MM.1S (cell line): ENCODE measurements at regions not wholly inside any gene's neighbourhood (a gene's known extent, or its start where the extent isn't known, plus 50 kb on each side); places are given as distances from the start of the nearest gene placed in this dataset.

Experiments used
- DNase-seq: peaks from one replicate; pipeline ENCODE4 v3.0.0-alpha.2; 2015
- H2AFZ ChIP-seq: fragments of 300-600 bp; sonication (generic); 2 replicates; pipeline ENCODE4 v1.6.0; 2016; ENCODE audit warnings: antibody characterized with exemption, low read length
- H3F3A ChIP-seq: fragments of 300-600 bp; sonication (generic); 2 replicates; pipeline ENCODE4 v1.6.1; 2016; ENCODE audit warnings: mild to moderate bottlenecking, antibody characterized with exemption, low read length, moderate library complexity, mixed read lengths; ENCODE audit not compliant: insufficient read depth
- H3K27ac ChIP-seq: fragments of 300-600 bp; sonication (generic); 2 replicates; pipeline ENCODE4 v1.5.1; 2016; ENCODE audit warnings: mild to moderate bottlenecking, low read length
- H3K27me3 ChIP-seq: fragments of 300-600 bp; sonication (generic); replicated peaks from 2 replicates; pipeline ENCODE4 v1.6.0; 2016; ENCODE audit warnings: low read length; ENCODE audit not compliant: insufficient read depth
- H3K36me3 ChIP-seq: fragments of 300-600 bp; sonication (generic); replicated peaks from 2 replicates; pipeline ENCODE4 v1.6.1; 2016; ENCODE audit warnings: mild to moderate bottlenecking, low read length, mixed read lengths; ENCODE audit not compliant: insufficient read depth
- H3K4me1 ChIP-seq: fragments of 300-600 bp; sonication (generic); 2 replicates; pipeline ENCODE4 v1.6.1; 2016; ENCODE audit warnings: low read length, mixed read lengths
- H3K4me2 ChIP-seq: fragments of 300-600 bp; sonication (generic); 2 replicates; pipeline ENCODE4 v1.6.0; 2016; ENCODE audit warnings: low read depth, low read length
- H3K4me3 ChIP-seq: fragments of 300-600 bp; sonication (generic); 2 replicates; pipeline ENCODE4 v1.5.1; 2016; ENCODE audit warnings: low read length, mixed read lengths
- H3K79me2 ChIP-seq: fragments of 300-600 bp; sonication (generic); 2 replicates; pipeline ENCODE4 v1.6.1; 2016; ENCODE audit warnings: mixed run types, low read length, mixed read lengths
- H3K9ac ChIP-seq: fragments of 300-600 bp; sonication (generic); 2 replicates; pipeline ENCODE4 v1.6.1; 2016; ENCODE audit warnings: low read length, mixed read lengths
- H3K9me2 ChIP-seq: fragments of 300-600 bp; sonication (generic); replicated peaks from 2 replicates; pipeline ENCODE4 v1.6.1; 2016; ENCODE audit warnings: mild to moderate bottlenecking, low read length, mixed read lengths; ENCODE audit not compliant: insufficient read depth
- H3K9me3 ChIP-seq: fragments of 300-600 bp; sonication (generic); replicated peaks from 2 replicates; pipeline ENCODE4 v1.6.1; 2016; ENCODE audit warnings: mild to moderate bottlenecking, low read length, mixed read lengths; ENCODE audit not compliant: insufficient read depth
- H4K20me1 ChIP-seq: fragments of 300-600 bp; sonication (generic); 2 replicates; pipeline ENCODE4 v1.6.1; 2016; ENCODE audit warnings: mild to moderate bottlenecking, low read length, moderate library complexity, mixed read lengths; ENCODE audit not compliant: insufficient read depth
- CTCF ChIP-seq: fragments of 300-600 bp; sonication (generic); IDR thresholded peaks from 2 replicates; pipeline ENCODE4 v1.5.1; 2016; ENCODE audit warnings: antibody characterized with exemption, low read length, mixed read lengths
- EZH2 ChIP-seq: fragments of 300-600 bp; sonication (generic); optimal IDR thresholded peaks from 2 replicates; pipeline ENCODE3; 2017; ENCODE audit warnings: low read depth, mild to moderate bottlenecking, antibody characterized with exemption, low read length, mixed read lengths
- EZH2phosphoT487 ChIP-seq: fragments of 300-600 bp; sonication (generic); IDR thresholded peaks from 2 replicates; pipeline ENCODE4 v1.6.1; 2018; ENCODE audit warnings: antibody characterized with exemption, low read length

- no peaks in the 10 kb centered on the region for H3K4me1 ChIP-seq
- no peak for TF ChIP-seq EZH2phosphoT487
- TF ChIP-seq CTCF: no peak
- H4K20me1 ChIP-seq: no peaks in the 10 kb centered on the region
- H3K9ac ChIP-seq: no peak overlapping the region
- H3K4me2 ChIP-seq: no peak overlapping the region
- no peaks in the 10 kb centered on the region for H3K9me3 ChIP-seq
- H3K79me2 ChIP-seq: no peaks in the 10 kb centered on the region
- DNase-seq: no peak
- H3K27me3 ChIP-seq: no peaks in the 10 kb centered on the region
- H3F3A ChIP-seq: no peaks in the 10 kb centered on the region
- no peaks in the 10 kb centered on the region for H3K36me3 ChIP-seq
- no peak overlapping the region for H3K4me3 ChIP-seq
- no peaks in the 10 kb centered on the region for H3K9me2 ChIP-seq
- H2AFZ ChIP-seq: no peak overlapping the region
- no peak overlapping the region for H3K27ac ChIP-seq
Observed at GRCh38 chr5:96219580-96220281, 213.3 kb downstream of the PCSK1 start.

GRCh38 chr5:96218653-96219052 lies 214.4 kb downstream of the PCSK1 start:
- Histone ChIP-seq H3K27ac (no peak overlapping the region), H3K27me3 (no peaks in the 10 kb centered on the region), H2AFZ (no peak overlapping the region), H3F3A (no peaks in the 10 kb centered on the region), H3K9ac (no peak overlapping the region), H3K36me3 (no peaks in the 10 kb centered on the region), H3K9me2 (no peaks in the 10 kb centered on the region), H3K4me3 (no peak overlapping the region), H3K9me3 (no peaks in the 10 kb centered on the region), H3K4me1 (no peaks in the 10 kb centered on the region), H3K79me2 (no peaks in the 10 kb centered on the region), H3K4me2 (no peak overlapping the region), H4K20me1 (no peaks in the 10 kb centered on the region)
- no peak for DNase-seq
- no peak for TF ChIP-seq EZH2
- no peak for TF ChIP-seq EZH2phosphoT487
- TF ChIP-seq CTCF: no peak

- Histone ChIP-seq H3K27me3 (no peaks in the 10 kb centered on the region), H3K4me1 (no peaks in the 10 kb centered on the region), H3K36me3 (no peaks in the 10 kb centered on the region), H3F3A (no peaks in the 10 kb centered on the region), H3K4me2 (no peak overlapping the region), H3K9me3 (no peaks in the 10 kb centered on the region), H4K20me1 (no peaks in the 10 kb centered on the region), H3K9me2 (no peaks in the 10 kb centered on the region), H2AFZ (no peak overlapping the region), H3K27ac (no peak overlapping the region), H3K4me3 (no peak overlapping the region), H3K9ac (no peak overlapping the region), H3K79me2 (no peaks in the 10 kb centered on the region)
- DNase-seq: no peak
- TF ChIP-seq EZH2 (no peak), EZH2phosphoT487 (no peak), CTCF (no peak)
Observed at GRCh38 chr5:96214442-96215197, 218.4 kb downstream of the PCSK1 start.
